ENCODE measurements at regions not wholly inside any gene's neighbourhood (a gene's known extent, or its start where the extent isn't known, plus 50 kb on each side); places are given as distances from the start of the nearest gene placed in this dataset.

GRCh38 chr16:13645601-13646245, 274.2 kb upstream of the ERCC4 start:
- Histone ChIP-seq H3K9me3 (ENCODE audit: control insufficient read depth in 2 of 2, insufficient read depth in 1 of 2, low read depth in 1 of 2, low read length in 1 of 2) (no peaks in the 10 kb centered on the region), H3K27ac (ENCODE audit: low read depth in 1 of 3, low read length in 2 of 3) (no peak overlapping the region), H3K36me3 (ENCODE audit: control insufficient read depth in 3 of 3, insufficient read depth in 2 of 3, low read depth in 1 of 3, low read length in 3 of 3) (no peaks in the 10 kb centered on the region), H3K27me3 (ENCODE audit: control insufficient read depth in 3 of 3, insufficient read depth in 3 of 3, low read length in 3 of 3) (no peaks in the 10 kb centered on the region), H3K4me3 (ENCODE audit: low read depth in 1 of 3, low read length in 3 of 3) (no peak overlapping the region), H3K4me1 (ENCODE audit: control insufficient read depth in 3 of 3, insufficient read depth in 2 of 3, low read depth in 1 of 3, low read length in 2 of 3) (no peaks in the 10 kb centered on the region)
- no peak for DNase-seq
- 45 to 54% (median 47%) methylated on average over 6 of the region's 6 CpGs for WGBS, 3 donors
- FAIRE-seq = no peak

- DNase-seq = no peak
- Histone ChIP-seq H3K27me3 (ENCODE audit: control insufficient read depth in 3 of 3, insufficient read depth in 3 of 3, low read length in 3 of 3) (peaks cover 0 to 2% (median 0%) of the 10 kb centered on the region in 3 donors), H3K4me1 (ENCODE audit: control insufficient read depth in 3 of 3, insufficient read depth in 2 of 3, low read depth in 1 of 3, low read length in 2 of 3) (no peaks in the 10 kb centered on the region), H3K27ac (ENCODE audit: low read depth in 1 of 3, low read length in 2 of 3) (no peak overlapping the region), H3K9me3 (ENCODE audit: control insufficient read depth in 2 of 2, insufficient read depth in 1 of 2, low read depth in 1 of 2, low read length in 1 of 2) (peaks cover 0 to 3% of the 10 kb centered on the region in 2 donors), H3K36me3 (ENCODE audit: control insufficient read depth in 3 of 3, insufficient read depth in 2 of 3, low read depth in 1 of 3, low read length in 3 of 3) (no peaks in the 10 kb centered on the region), H3K4me3 (ENCODE audit: low read depth in 1 of 3, low read length in 3 of 3) (no peak overlapping the region)
- WGBS, 3 donors = 86 to 93% (median 90%) methylated on average over 8 of the region's 8 CpGs
- no peak for FAIRE-seq
These were observed 259.1 kb upstream of the ERCC4 start for GRCh38 chr16:13660807-13661206.

- no peaks in the 10 kb centered on the region for H3K36me3 ChIP-seq (ENCODE audit: control insufficient read depth in 3 of 3, insufficient read depth in 2 of 3, low read depth in 1 of 3, low read length in 3 of 3)
- no peak for FAIRE-seq
- WGBS, 3 donors = 0 to 10% (median 8%) methylated on average over 1 of the region's 1 CpG
- H3K4me3 ChIP-seq (ENCODE audit: low read depth in 1 of 3, low read length in 3 of 3) = no peak overlapping the region
- peaks cover 0 to 2% (median 0%) of the 10 kb centered on the region in 3 donors for H3K27me3 ChIP-seq (ENCODE audit: control insufficient read depth in 3 of 3, insufficient read depth in 3 of 3, low read length in 3 of 3)
- H3K4me1 ChIP-seq (ENCODE audit: control insufficient read depth in 3 of 3, insufficient read depth in 2 of 3, low read depth in 1 of 3, low read length in 2 of 3) = no peaks in the 10 kb centered on the region
- H3K27ac ChIP-seq (ENCODE audit: low read depth in 1 of 3, low read length in 2 of 3) = no peak overlapping the region
- peaks cover 0 to 2% of the 10 kb centered on the region in 2 donors for H3K9me3 ChIP-seq (ENCODE audit: control insufficient read depth in 2 of 2, insufficient read depth in 1 of 2, low read depth in 1 of 2, low read length in 1 of 2)
- no peak for DNase-seq
These were observed 254.1 kb upstream of the ERCC4 start for GRCh38 chr16:13665876-13666275.

GRCh38 chr16:13672196-13672595, 247.8 kb upstream of the ERCC4 start:
- H3K36me3 ChIP-seq (ENCODE audit: control insufficient read depth in 3 of 3, insufficient read depth in 2 of 3, low read depth in 1 of 3, low read length in 3 of 3) = no peaks in the 10 kb centered on the region
- FAIRE-seq (no peak), DNase-seq (no peak)
- peaks cover 0 to 4% of the 10 kb centered on the region in 2 donors for H3K9me3 ChIP-seq (ENCODE audit: control insufficient read depth in 2 of 2, insufficient read depth in 1 of 2, low read depth in 1 of 2, low read length in 1 of 2)
- no peaks in the 10 kb centered on the region for H3K4me1 ChIP-seq (ENCODE audit: control insufficient read depth in 3 of 3, insufficient read depth in 2 of 3, low read depth in 1 of 3, low read length in 2 of 3)
- no peak overlapping the region for H3K4me3 ChIP-seq (ENCODE audit: low read depth in 1 of 3, low read length in 3 of 3)
- no peaks in the 10 kb centered on the region for H3K27me3 ChIP-seq (ENCODE audit: control insufficient read depth in 3 of 3, insufficient read depth in 3 of 3, low read length in 3 of 3)
- H3K27ac ChIP-seq (ENCODE audit: low read depth in 1 of 3, low read length in 2 of 3) = no peak overlapping the region
- 57 to 73% (median 59%) methylated on average over 3 of the region's 3 CpGs for WGBS, 3 donors

- H3K4me1 ChIP-seq (ENCODE audit: control insufficient read depth in 3 of 3, insufficient read depth in 2 of 3, low read depth in 1 of 3, low read length in 2 of 3) = no peaks in the 10 kb centered on the region
- WGBS, 3 donors = 22 to 52% (median 26%) methylated on average over 1 of the region's 1 CpG
- H3K36me3 ChIP-seq (ENCODE audit: control insufficient read depth in 3 of 3, insufficient read depth in 2 of 3, low read depth in 1 of 3, low read length in 3 of 3) = no peaks in the 10 kb centered on the region
- H3K27ac ChIP-seq (ENCODE audit: low read depth in 1 of 3, low read length in 2 of 3) = no peak overlapping the region
- no peak for FAIRE-seq
- H3K9me3 ChIP-seq (ENCODE audit: control insufficient read depth in 2 of 2, insufficient read depth in 1 of 2, low read depth in 1 of 2, low read length in 1 of 2) = no peaks in the 10 kb centered on the region
- no peak for DNase-seq
- H3K4me3 ChIP-seq (ENCODE audit: low read depth in 1 of 3, low read length in 3 of 3) = no peak overlapping the region
- no peaks in the 10 kb centered on the region for H3K27me3 ChIP-seq (ENCODE audit: control insufficient read depth in 3 of 3, insufficient read depth in 3 of 3, low read length in 3 of 3)
These were observed 239.7 kb upstream of the ERCC4 start for GRCh38 chr16:13680021-13680889.

GRCh38 chr16:13684819-13685563, 235.0 kb upstream of the ERCC4 start:
- H3K27ac ChIP-seq (ENCODE audit: low read depth in 1 of 3, low read length in 2 of 3) = no peak overlapping the region
- no peaks in the 10 kb centered on the region for H3K36me3 ChIP-seq (ENCODE audit: control insufficient read depth in 3 of 3, insufficient read depth in 2 of 3, low read depth in 1 of 3, low read length in 3 of 3)
- DNase-seq = no peak
- H3K27me3 ChIP-seq (ENCODE audit: control insufficient read depth in 3 of 3, insufficient read depth in 3 of 3, low read length in 3 of 3) = no peaks in the 10 kb centered on the region
- no peaks in the 10 kb centered on the region for H3K4me1 ChIP-seq (ENCODE audit: control insufficient read depth in 3 of 3, insufficient read depth in 2 of 3, low read depth in 1 of 3, low read length in 2 of 3)
- no peak for FAIRE-seq
- no peaks in the 10 kb centered on the region for H3K9me3 ChIP-seq (ENCODE audit: control insufficient read depth in 2 of 2, insufficient read depth in 1 of 2, low read depth in 1 of 2, low read length in 1 of 2)
- WGBS, 3 donors = 74 to 89% (median 85%) methylated on average over 5 of the region's 5 CpGs
- no peak overlapping the region for H3K4me3 ChIP-seq (ENCODE audit: low read depth in 1 of 3, low read length in 3 of 3)

GRCh38 chr16:13696017-13696416, 223.9 kb upstream of the ERCC4 start:
- no peak for DNase-seq
- Histone ChIP-seq H3K36me3 (ENCODE audit: control insufficient read depth in 3 of 3, insufficient read depth in 2 of 3, low read depth in 1 of 3, low read length in 3 of 3) (no peaks in the 10 kb centered on the region), H3K27me3 (ENCODE audit: control insufficient read depth in 3 of 3, insufficient read depth in 3 of 3, low read length in 3 of 3) (no peaks in the 10 kb centered on the region), H3K9me3 (ENCODE audit: control insufficient read depth in 2 of 2, insufficient read depth in 1 of 2, low read depth in 1 of 2, low read length in 1 of 2) (peaks cover 0 to 7% of the 10 kb centered on the region in 2 donors), H3K4me3 (ENCODE audit: low read depth in 1 of 3, low read length in 3 of 3) (no peak overlapping the region), H3K4me1 (ENCODE audit: control insufficient read depth in 3 of 3, insufficient read depth in 2 of 3, low read depth in 1 of 3, low read length in 2 of 3) (no peaks in the 10 kb centered on the region), H3K27ac (ENCODE audit: low read depth in 1 of 3, low read length in 2 of 3) (no peak overlapping the region)
- no peak for FAIRE-seq

GRCh38 chr16:13697013-13697412, 222.9 kb upstream of the ERCC4 start:
- Histone ChIP-seq H3K4me3 (ENCODE audit: low read depth in 1 of 3, low read length in 3 of 3) (no peak overlapping the region), H3K4me1 (ENCODE audit: control insufficient read depth in 3 of 3, insufficient read depth in 2 of 3, low read depth in 1 of 3, low read length in 2 of 3) (no peaks in the 10 kb centered on the region), H3K9me3 (ENCODE audit: control insufficient read depth in 2 of 2, insufficient read depth in 1 of 2, low read depth in 1 of 2, low read length in 1 of 2) (peaks cover 0 to 7% of the 10 kb centered on the region in 2 donors), H3K27ac (ENCODE audit: low read depth in 1 of 3, low read length in 2 of 3) (no peak overlapping the region), H3K27me3 (ENCODE audit: control insufficient read depth in 3 of 3, insufficient read depth in 3 of 3, low read length in 3 of 3) (no peaks in the 10 kb centered on the region), H3K36me3 (ENCODE audit: control insufficient read depth in 3 of 3, insufficient read depth in 2 of 3, low read depth in 1 of 3, low read length in 3 of 3) (no peaks in the 10 kb centered on the region)
- DNase-seq (no peak), FAIRE-seq (no peak)
- whole genome bisulfite sequencing, 3 donors = 90 to 95% (median 91%) methylated on average over 1 of the region's 1 CpG

Data from small intestine (tissue), 7 donors.